ENCODE measurements at regions not wholly inside any gene's neighbourhood (a gene's known extent, or its start where the extent isn't known, plus 50 kb on each side); places are given as distances from the start of the nearest gene placed in this dataset.

- TF ChIP-seq CTCF (IDR thresholded peaks at IDR 0.05), result no peak
- no peak for TF ChIP-seq POLR2A (IDR thresholded peaks at IDR 0.05)
Measured at GRCh38 chr6:144633886-144634285, 348.8 kb downstream of the UTRN start.

Data from gastroesophageal sphincter (tissue), 3 donors.